Hepatocyte (in vitro differentiated cells): ENCODE measurements at regions not wholly inside any gene's neighbourhood (a gene's known extent, or its start where the extent isn't known, plus 50 kb on each side); places are given as distances from the start of the nearest gene placed in this dataset.

Source experiments
- DNase-seq: peaks from one replicate; pipeline ENCODE4 v3.0.0-alpha.2; 2016; ENCODE audit warnings: low spot score
- H2AFZ ChIP-seq: fragments of 200-600 bp; sonication (generic); 2 replicates; pipeline ENCODE4 v1.6.0; 2016; ENCODE audit warnings: antibody characterized with exemption, mild to moderate bottlenecking
- H3K27ac ChIP-seq: fragments of 200-600 bp; sonication (generic); 2 replicates; pipeline ENCODE4 v1.5.1; 2016; ENCODE audit warnings: mild to moderate bottlenecking
- H3K27me3 ChIP-seq: fragments of 200-600 bp; sonication (generic); 2 replicates; pipeline ENCODE4 v1.6.1; 2016
- H3K36me3 ChIP-seq: fragments of 200-600 bp; sonication (generic); replicated peaks from 2 replicates; pipeline ENCODE4 v1.5.1; 2016; ENCODE audit warnings: low read depth; ENCODE audit not compliant: insufficient read depth
- H3K4me1 ChIP-seq: fragments of 200-600 bp; sonication (generic); 2 replicates; pipeline ENCODE4 v1.5.1; 2016; ENCODE audit warnings: mild to moderate bottlenecking, moderate library complexity; ENCODE audit not compliant: insufficient read depth
- H3K4me2 ChIP-seq: fragments of 200-600 bp; sonication (generic); 2 replicates; pipeline ENCODE4 v1.6.0; 2016
- H3K4me3 ChIP-seq: fragments of 200-600 bp; sonication (generic); 2 replicates; pipeline ENCODE4 v1.5.1; 2016; ENCODE audit warnings: mild to moderate bottlenecking
- H3K79me2 ChIP-seq: fragments of 200-600 bp; sonication (generic); 2 replicates; pipeline ENCODE4 v1.6.0; 2017; ENCODE audit warnings: mild to moderate bottlenecking
- H3K9me2 ChIP-seq: fragments of 200-600 bp; sonication (generic); replicated peaks from 2 replicates; pipeline ENCODE4 v1.6.0; 2017; ENCODE audit warnings: mild to moderate bottlenecking; ENCODE audit not compliant: insufficient read depth
- H3K9me3 ChIP-seq: fragments of 200-600 bp; sonication (generic); 2 replicates; pipeline ENCODE4 v1.5.1; 2016; ENCODE audit warnings: low read depth, mild to moderate bottlenecking
- H4K20me1 ChIP-seq: fragments of 200-600 bp; sonication (generic); 2 replicates; pipeline ENCODE4 v1.6.0; 2016; ENCODE audit warnings: mild to moderate bottlenecking; ENCODE audit not compliant: insufficient read depth, poor library complexity, severe bottlenecking
- CTCF ChIP-seq: fragments of 200-600 bp; sonication (generic); IDR thresholded peaks from 2 replicates; pipeline ENCODE4 v1.5.1; 2016; ENCODE audit warnings: antibody characterized with exemption, mild to moderate bottlenecking; ENCODE audit not compliant: poor library complexity
- EZH2 ChIP-seq: fragments of 200-600 bp; sonication (generic); IDR thresholded peaks from 2 replicates; pipeline ENCODE4 v1.6.1; 2016; ENCODE audit warnings: antibody characterized with exemption, mild to moderate bottlenecking, borderline replicate concordance
- EZH2phosphoT487 ChIP-seq: fragments of 200-600 bp; sonication (generic); IDR thresholded peaks from one replicate; pipeline ENCODE4 v1.6.1; 2018; ENCODE audit warnings: antibody characterized with exemption, mild to moderate bottlenecking, low read depth, moderate library complexity; ENCODE audit not compliant: unreplicated experiment, severe bottlenecking
- WGBS: methylation state at CpG from one replicate; pipeline ENCODE4 v1.1.6; 2016; ENCODE audit warnings: low lambda C conversion rate; ENCODE audit errors: missing lambda C conversion rate; 5-methylcytosine and 5-hydroxymethylcytosine counted together

- Histone ChIP-seq H3K79me2 (no peaks in the 10 kb centered on the region), H3K9me3 (no peaks in the 10 kb centered on the region), H3K4me3 (no peak overlapping the region), H3K9me2 (no peaks in the 10 kb centered on the region), H3K36me3 (no peaks in the 10 kb centered on the region), H3K27me3 (no peaks in the 10 kb centered on the region), H2AFZ (no peak overlapping the region), H3K4me1 (no peaks in the 10 kb centered on the region), H3K27ac (no peak overlapping the region), H3K4me2 (no peak overlapping the region), H4K20me1 (no peaks in the 10 kb centered on the region)
- no peak for TF ChIP-seq EZH2phosphoT487
- no peak for TF ChIP-seq EZH2
- no peak for TF ChIP-seq CTCF
- no peak for DNase-seq
- WGBS, result 69% methylated on average over 7 of the region's 7 CpGs
Observed at GRCh38 chr1:216804111-216804510, 80.9 kb upstream of the ESRRG start.

DNA sequence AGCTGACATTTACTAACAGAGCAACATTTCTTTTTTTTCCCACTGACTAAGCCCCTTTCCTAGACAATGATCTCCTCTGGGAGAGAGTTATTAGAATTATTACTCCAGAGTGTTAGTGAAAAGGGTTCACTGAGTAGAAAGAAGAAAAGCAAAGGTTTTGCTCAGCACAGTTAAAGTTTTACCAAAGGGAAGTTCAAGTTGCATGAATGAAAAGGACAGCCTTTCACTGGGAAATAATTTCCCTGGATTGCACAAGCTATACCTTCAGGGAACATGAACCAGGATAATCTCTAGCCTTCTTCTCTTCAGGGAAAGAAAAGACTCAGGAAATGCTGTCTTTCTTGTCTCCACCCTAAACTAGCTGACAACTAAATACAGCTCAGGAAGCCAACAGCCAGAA is 71.4 kb upstream of the ESRRG start:
- peak; percentile 6 for DNase-seq
- no peaks in the 10 kb centered on the region for H3K79me2 ChIP-seq
- H2AFZ ChIP-seq, result no peak overlapping the region
- H3K27ac ChIP-seq, result peak overlapping the region; percentile 18
- H3K9me3 ChIP-seq, result no peaks in the 10 kb centered on the region
- H3K4me2 ChIP-seq, result no peak overlapping the region
- H3K27me3 ChIP-seq, result no peaks in the 10 kb centered on the region
- no peaks in the 10 kb centered on the region for H3K36me3 ChIP-seq
- H3K4me3 ChIP-seq, result no peak overlapping the region
- TF ChIP-seq EZH2 (no peak), CTCF (no peak), EZH2phosphoT487 (no peak)
- no peaks in the 10 kb centered on the region for H3K9me2 ChIP-seq
- H4K20me1 ChIP-seq, result no peaks in the 10 kb centered on the region
- peaks cover 11% of the 10 kb centered on the region for H3K4me1 ChIP-seq

DNA sequence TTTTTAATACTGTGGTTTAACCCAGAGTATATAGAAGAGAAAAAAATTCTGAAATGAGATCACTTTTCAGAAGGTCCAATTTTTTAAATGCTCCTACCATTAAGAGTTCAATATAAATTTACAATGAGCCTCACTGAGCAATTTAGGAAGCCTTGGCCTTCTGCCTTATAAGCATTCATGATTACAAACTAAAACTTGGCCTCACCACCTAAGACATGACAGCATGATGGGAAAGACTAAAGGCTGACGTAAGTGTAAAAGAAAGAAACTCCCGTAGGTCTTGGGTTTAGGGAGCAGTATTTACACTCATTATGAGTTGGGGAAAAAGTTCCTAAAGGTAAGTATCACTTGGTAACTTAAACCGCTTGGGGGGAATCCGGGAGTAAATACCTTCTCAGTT is 70.7 kb upstream of the ESRRG start:
- WGBS, result 92% methylated on average over 4 of the region's 4 CpGs
- Histone ChIP-seq H4K20me1 (no peaks in the 10 kb centered on the region), H3K4me2 (no peak overlapping the region), H3K27ac (no peak overlapping the region), H3K9me3 (no peaks in the 10 kb centered on the region), H3K9me2 (no peaks in the 10 kb centered on the region), H3K27me3 (no peaks in the 10 kb centered on the region), H3K79me2 (no peaks in the 10 kb centered on the region), H3K36me3 (no peaks in the 10 kb centered on the region), H3K4me3 (no peak overlapping the region), H2AFZ (no peak overlapping the region), H3K4me1 (peaks cover 11% of the 10 kb centered on the region)
- DNase-seq, result no peak
- TF ChIP-seq EZH2phosphoT487 (no peak), EZH2 (no peak), CTCF (no peak)

DNA sequence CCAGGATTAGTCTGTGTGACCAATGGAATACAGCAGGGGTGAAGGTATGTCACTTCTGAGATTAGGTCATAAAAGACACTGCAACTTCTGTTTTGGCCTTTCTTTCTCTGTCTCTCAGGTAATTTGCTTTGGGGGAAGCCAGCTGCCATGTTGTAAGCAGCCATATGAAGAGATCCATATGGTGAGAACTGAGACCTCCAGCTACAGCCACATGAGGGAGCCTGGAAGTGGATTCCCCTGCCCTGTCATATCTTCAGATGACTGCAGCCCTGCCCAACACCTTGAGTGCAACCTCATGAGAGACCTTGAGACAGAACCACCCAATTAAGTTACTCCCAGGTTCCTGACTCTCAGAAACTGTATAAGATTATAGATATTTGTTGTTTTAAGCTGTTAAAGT is 70.1 kb upstream of the ESRRG start:
- no peak overlapping the region for H3K4me2 ChIP-seq
- H3K79me2 ChIP-seq, result no peaks in the 10 kb centered on the region
- H3K4me1 ChIP-seq, result peaks cover 11% of the 10 kb centered on the region
- no peak overlapping the region for H2AFZ ChIP-seq
- no peaks in the 10 kb centered on the region for H3K27me3 ChIP-seq
- H4K20me1 ChIP-seq, result no peaks in the 10 kb centered on the region
- no peaks in the 10 kb centered on the region for H3K9me2 ChIP-seq
- no peaks in the 10 kb centered on the region for H3K9me3 ChIP-seq
- no peak overlapping the region for H3K4me3 ChIP-seq
- no peaks in the 10 kb centered on the region for H3K36me3 ChIP-seq
- H3K27ac ChIP-seq, result no peak overlapping the region
- TF ChIP-seq EZH2phosphoT487, result no peak
- TF ChIP-seq CTCF, result no peak
- no peak for TF ChIP-seq EZH2
- DNase-seq, result peak; percentile 6
